Right lobe of liver (tissue), 6 donors: ENCODE measurements at regions not wholly inside any gene's neighbourhood (a gene's known extent, or its start where the extent isn't known, plus 50 kb on each side); places are given as distances from the start of the nearest gene placed in this dataset.
A peak's percentile ranks its signal among the peaks of the same experiment; 100 is the strongest.

ENCODE experiments used
- ATAC-seq, 4 donors: fragments of 200-7000 bp; cut with Tn5 transposase; one replicate each; pipeline ENCODE4 v1.9.1; 2020; ENCODE audit warnings: mild to moderate bottlenecking in 4 of 4, moderate library complexity in 4 of 4
- DNase-seq, 3 donors: peaks; one replicate each; pipeline ENCODE4 v3.0.0-alpha.2; 2020
- H3K27ac ChIP-seq, 3 donors: fragments of 200-600 bp; one replicate each; pipeline ENCODE4 v1.8.0; 2022
- H3K27me3 ChIP-seq, 2 donors: fragments of 200-600 bp; one replicate each; pipeline ENCODE4 v1.8.0; 2022
- H3K36me3 ChIP-seq, 4 donors: fragments of 200-600 bp; sonication (generic) in 1 of 4; one replicate each; pipeline versions ENCODE4 v1.5.1 to v1.8.0; 2017 to 2022; ENCODE audit warnings: control low read depth in 1 of 4
- H3K4me1 ChIP-seq, 4 donors: fragments of 200-600 bp; sonication (generic) in 1 of 4; one replicate each; pipeline versions ENCODE4 v1.5.1 to v1.8.0; 2017 to 2022; ENCODE audit warnings: control low read depth in 1 of 4
- H3K4me3 ChIP-seq, 3 donors: fragments of 200-600 bp; one replicate each; pipeline ENCODE4 v1.8.0; 2022
- H3K9me3 ChIP-seq, 4 donors: fragments of 200-600 bp; sonication (generic) in 1 of 4; one replicate each; pipeline versions ENCODE4 v1.5.1 to v1.8.0; 2017 to 2022; ENCODE audit warnings: control low read depth in 1 of 4
- CTCF ChIP-seq, 4 donors: fragments of 200-600 bp in 3 of 4; fragments of 450-650 bp in 1 of 4; IDR thresholded peaks; one replicate each; pipeline versions ENCODE4 v1.5.1 to v1.8.0; 2016 to 2022; ENCODE audit warnings: antibody characterized with exemption in 4 of 4, mild to moderate bottlenecking in 2 of 4
- POLR2A ChIP-seq: fragments of 450-650 bp; IDR thresholded peaks from one replicate; pipeline ENCODE4 v1.6.1; 2017; ENCODE audit warnings: antibody characterized with exemption, mild to moderate bottlenecking
- WGBS: methylation state at CpG from one replicate; pipeline ENCODE4 v1.1.6; 2018; ENCODE audit warnings: low coverage, low lambda C conversion rate; ENCODE audit not compliant: insufficient coverage; ENCODE audit errors: missing lambda C conversion rate; 5-methylcytosine and 5-hydroxymethylcytosine counted together
- intact Hi-C, 2 donors: fragments of 100-400 bp; cut with DNase I; formaldehyde crosslinking; loops; one replicate each; pipeline versions ENCODE4 v1.11.2 to v1.14.1; 2022
- donor health status: DM: no; HTN: yes; CAD: no.
- donor health status: DM: no; HTN: no; CAD: no.
- donor health status: DM: no; HTN: no; CAD: no.
- donor health status: DM: no; HTN: yes; CAD: no.
- donor health status: DM: no; HTN: yes; CAD: no.

GRCh38 chr21:45352621-45353139 lies 52.3 kb upstream of the COL18A1 start:
- peak in 1 of 3 donors; percentile 46 for DNase-seq
- TF ChIP-seq CTCF (IDR thresholded peaks at IDR 0.05) (no peak), POLR2A (no peak)
- intact Hi-C loops, result no loop called here
- Histone ChIP-seq H3K27me3 (no peaks in the 10 kb centered on the region), H3K4me3 (no peak overlapping the region), H3K36me3 (no peaks in the 10 kb centered on the region), H3K27ac (no peak overlapping the region), H3K9me3 (no peaks in the 10 kb centered on the region), H3K4me1 (no peaks in the 10 kb centered on the region)
- WGBS, result 77% methylated on average over 3 of the region's 26 CpGs
- no peak for ATAC-seq

DNA sequence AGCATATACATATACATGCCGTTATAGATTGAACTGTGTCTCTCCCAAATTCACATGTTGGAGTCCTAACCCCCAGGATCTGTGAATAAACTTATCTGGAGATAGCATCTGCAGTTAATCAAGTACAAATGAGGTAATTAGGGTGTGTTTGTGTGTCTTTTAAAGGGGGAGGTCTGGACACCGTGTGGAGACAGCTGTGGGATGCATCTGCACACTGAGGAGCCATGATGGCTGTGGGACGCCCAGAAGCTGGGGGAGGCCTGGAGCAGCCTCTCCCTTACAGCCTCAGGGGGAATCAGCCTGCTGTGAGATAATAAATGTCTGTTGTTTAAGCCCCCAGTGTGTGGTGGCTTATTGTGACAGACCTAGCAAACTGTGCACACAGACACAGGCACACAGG lies 51.8 kb upstream of the COL18A1 start:
- H3K4me3 ChIP-seq, result no peak overlapping the region
- TF ChIP-seq CTCF (IDR thresholded peaks at IDR 0.05) (no peak), POLR2A (no peak)
- H3K36me3 ChIP-seq, result no peaks in the 10 kb centered on the region
- intact Hi-C loops, result no loop called here
- no peaks in the 10 kb centered on the region for H3K4me1 ChIP-seq
- ATAC-seq (no peak), DNase-seq (no peak)
- H3K27me3 ChIP-seq, result no peaks in the 10 kb centered on the region
- WGBS, result 75% methylated on average over 1 of the region's 3 CpGs
- H3K27ac ChIP-seq, result no peak overlapping the region
- H3K9me3 ChIP-seq, result no peaks in the 10 kb centered on the region

GRCh38 chr21:45354970-45355369 lies 50.0 kb upstream of the COL18A1 start:
- Histone ChIP-seq H3K36me3 (no peaks in the 10 kb centered on the region), H3K4me3 (no peak overlapping the region), H3K27me3 (no peaks in the 10 kb centered on the region), H3K4me1 (no peaks in the 10 kb centered on the region), H3K27ac (no peak overlapping the region), H3K9me3 (no peaks in the 10 kb centered on the region)
- intact Hi-C loops, result no loop called here
- WGBS, result 31% methylated on average over 5 of the region's 5 CpGs
- TF ChIP-seq CTCF (IDR thresholded peaks at IDR 0.05), result peak in 1 of 4 donors; percentile 10
- no peak for TF ChIP-seq POLR2A
- DNase-seq, result no peak
- ATAC-seq, result no peak
